ENCODE measurements at regions not wholly inside any gene's neighbourhood (a gene's known extent, or its start where the extent isn't known, plus 50 kb on each side); places are given as distances from the start of the nearest gene placed in this dataset.

- CTCF ChIA-PET = no interaction called here
- peak; percentile 38 for DNase-seq
- no peak overlapping the region for H3K4me2 ChIP-seq (ENCODE audit: low read depth, low read length)
Observed at GRCh38 chr18:56086176-56086575, 498.2 kb upstream of the TCF4 start.

More at GRCh38 chr18:56086176-56086575, 498.2 kb upstream of the TCF4 start:
- 100% methylated on average over 1 of the region's 4 CpGs; no CpG with 5 or more reads in 1 of the 2 experiments for WGBS, 2 experiments (ENCODE audit: extremely low coverage in 2 of 2, insufficient read length in 1 of 2)
- Histone ChIP-seq H4K91ac (ENCODE audit: insufficient read depth, low read depth, low read length) (no peak overlapping the region), H3K27ac (ENCODE audit: insufficient read depth, low read length) (no peak overlapping the region), H4K8ac (ENCODE audit: low read depth in 2 of 2, low read length in 2 of 2) (no peak overlapping the region), H4K20me1 (ENCODE audit: insufficient read depth, low read length) (no peaks in the 10 kb centered on the region), H3K36me3 (ENCODE audit: control insufficient read depth, insufficient read depth, low read length) (no peaks in the 10 kb centered on the region), H2AK9ac (replicated peaks; ENCODE audit: low read depth, low read length, poor library complexity) (no peak overlapping the region), H2BK15ac (ENCODE audit: low read depth, low read length) (no peak overlapping the region), H3K9me1 (ENCODE audit: insufficient read depth, low read length) (peaks cover 8% of the 10 kb centered on the region), H3K9me3 (ENCODE audit: control insufficient read depth, insufficient read depth, low read length) (no peaks in the 10 kb centered on the region), H3K18ac (ENCODE audit: low read depth, low read length) (no peak overlapping the region), H3K14ac (replicated peaks; ENCODE audit: low read depth, low read length) (peak overlapping the region; percentile 45; the same call in 1 of the 2 replicates), H3K23ac (ENCODE audit: low read depth, low read length) (no peak overlapping the region), H3K27me3 (ENCODE audit: control insufficient read depth, insufficient read depth, low read length) (no peaks in the 10 kb centered on the region), H2BK20ac (ENCODE audit: low read depth, low read length) (peak overlapping the region; percentile 31), H3K4me1 (ENCODE audit: control insufficient read depth, insufficient read depth, low read length) (peaks cover 11% of the 10 kb centered on the region), H2BK120ac (ENCODE audit: low read depth, low read length) (no peak overlapping the region), H4K5ac (ENCODE audit: low read depth, low read length) (0 out of 2 replicates have a peak overlapping the region, but pooled peaks have one; percentile 17), H3K4me3 (ENCODE audit: insufficient read depth, low read depth, low read length) (no peak overlapping the region), H3K4ac (ENCODE audit: low read depth, low read length) (no peak overlapping the region), H2BK5ac (ENCODE audit: low read depth, low read length, poor library complexity, severe bottlenecking) (no peak overlapping the region), H3K56ac (ENCODE audit: extremely low read depth, insufficient read depth, low read length) (no peak overlapping the region), H2AK5ac (ENCODE audit: low read depth, low read length) (no peak overlapping the region), H3K79me1 (ENCODE audit: low read depth in 1 of 2, low read length in 2 of 2) (peaks cover 0 to 3% of the 10 kb centered on the region in 2 experiments; a peak in 2 of 4 replicates), H3K9ac (ENCODE audit: low read depth, low read length) (no peak overlapping the region), H2AFZ (replicated peaks; ENCODE audit: low read length, poor library complexity) (no peak overlapping the region)
- dilution Hi-C loops (cut with HindIII; ENCODE audit: low sequenced_read_pairs, unreplicated experiment) = no loop called here
- no peak for ATAC-seq (ENCODE audit: low read depth)
- POLR2A ChIA-PET (ENCODE audit: unreplicated experiment) = no interaction called here
- no TSS peak for BruUV-seq (replicated peaks)
- TF ChIP-seq MXI1 (IDR thresholded peaks at IDR 0.05; ENCODE audit: borderline replicate concordance, low read depth, low read length) = no peak
- in situ Hi-C loops (cut with MboI; ENCODE audit: low sequenced_read_pairs) = no loop called here
- intact Hi-C loops (cut with micrococcal nuclease) = loop anchor here (10.0 kb wide), 1 partner anchor 301 kb away; no protein-coding TSS in a partner anchor

Data from IMR-90 (cell line).